ENCODE measurements at regions not wholly inside any gene's neighbourhood (a gene's known extent, or its start where the extent isn't known, plus 50 kb on each side); places are given as distances from the start of the nearest gene placed in this dataset.

DNA sequence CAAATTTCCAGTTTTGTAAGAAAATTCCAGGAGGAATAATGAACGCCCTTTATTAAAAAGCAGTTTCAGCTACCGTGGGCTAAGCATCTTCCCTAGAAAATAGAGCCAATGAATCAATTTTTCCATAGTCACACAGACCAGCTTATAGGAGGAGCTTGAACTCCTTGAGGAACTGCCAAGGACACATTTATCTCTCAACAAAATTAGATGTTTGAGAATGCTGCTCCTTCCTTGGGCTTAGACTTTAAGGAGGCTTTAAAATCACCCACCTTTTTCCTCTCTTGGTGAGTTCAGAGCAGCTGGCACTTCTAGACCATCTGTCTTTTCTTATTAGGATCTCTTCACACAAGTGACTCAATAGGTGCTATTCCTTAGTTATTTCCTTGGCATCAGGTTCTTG, 588.0 kb downstream of the SQOR start:
- no peak overlapping the region for H3K4me3 ChIP-seq (ENCODE audit: low read length)
- no peak for DNase-seq (ENCODE audit: low read depth)
- TF ChIP-seq, protein P1, sequence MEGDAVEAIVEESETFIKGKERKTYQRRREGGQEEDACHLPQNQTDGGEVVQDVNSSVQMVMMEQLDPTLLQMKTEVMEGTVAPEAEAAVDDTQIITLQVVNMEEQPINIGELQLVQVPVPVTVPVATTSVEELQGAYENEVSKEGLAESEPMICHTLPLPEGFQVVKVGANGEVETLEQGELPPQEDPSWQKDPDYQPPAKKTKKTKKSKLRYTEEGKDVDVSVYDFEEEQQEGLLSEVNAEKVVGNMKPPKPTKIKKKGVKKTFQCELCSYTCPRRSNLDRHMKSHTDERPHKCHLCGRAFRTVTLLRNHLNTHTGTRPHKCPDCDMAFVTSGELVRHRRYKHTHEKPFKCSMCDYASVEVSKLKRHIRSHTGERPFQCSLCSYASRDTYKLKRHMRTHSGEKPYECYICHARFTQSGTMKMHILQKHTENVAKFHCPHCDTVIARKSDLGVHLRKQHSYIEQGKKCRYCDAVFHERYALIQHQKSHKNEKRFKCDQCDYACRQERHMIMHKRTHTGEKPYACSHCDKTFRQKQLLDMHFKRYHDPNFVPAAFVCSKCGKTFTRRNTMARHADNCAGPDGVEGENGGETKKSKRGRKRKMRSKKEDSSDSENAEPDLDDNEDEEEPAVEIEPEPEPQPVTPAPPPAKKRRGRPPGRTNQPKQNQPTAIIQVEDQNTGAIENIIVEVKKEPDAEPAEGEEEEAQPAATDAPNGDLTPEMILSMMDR (conservative IDR thresholded peaks at IDR 0.05; ENCODE audit: low read length) = no peak

DNA sequence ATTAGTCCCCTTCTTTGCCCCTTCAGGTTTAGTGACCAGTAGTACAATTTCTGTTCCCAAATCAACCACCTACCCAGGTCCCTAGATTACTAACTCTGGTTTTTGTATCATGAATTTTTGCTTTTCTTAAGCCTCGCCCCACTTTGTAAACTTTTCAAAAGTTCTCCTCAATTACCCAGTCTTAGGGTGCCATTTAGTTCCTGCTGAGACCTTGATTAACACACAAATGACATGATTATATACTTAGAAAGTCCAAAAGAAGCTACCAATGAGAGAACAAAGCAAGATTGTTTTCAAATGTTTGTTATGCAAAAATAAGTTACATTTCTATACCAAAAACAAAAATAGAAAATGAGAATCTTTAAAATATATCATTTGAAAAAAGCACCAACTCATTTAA, 594.4 kb downstream of the SQOR start:
- DNase-seq (ENCODE audit: low read depth) = no peak
- TF ChIP-seq, protein P1 (conservative IDR thresholded peaks at IDR 0.05; ENCODE audit: low read length) = no peak
- H3K4me3 ChIP-seq (ENCODE audit: low read length) = no peak overlapping the region

DNA sequence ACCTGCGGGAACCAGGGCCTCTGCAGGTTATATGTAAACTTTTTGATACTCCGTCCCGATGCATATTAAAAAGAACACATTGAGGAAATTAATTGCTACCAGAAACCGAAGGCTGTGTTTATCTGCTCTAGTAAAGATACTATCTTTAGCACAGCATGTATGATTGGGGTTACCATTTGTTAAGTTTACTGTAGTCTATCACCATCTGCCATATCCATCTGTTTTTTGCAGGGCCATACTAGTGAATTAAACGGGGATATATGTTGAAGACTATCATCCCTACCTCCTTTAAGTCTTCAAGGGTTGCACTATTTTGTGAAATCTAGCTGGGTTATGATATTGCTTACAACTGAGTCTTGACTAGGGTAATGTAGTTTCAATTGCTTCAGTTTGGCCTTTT, 597.0 kb downstream of the SQOR start:
- TF ChIP-seq, protein P1 (conservative IDR thresholded peaks at IDR 0.05; ENCODE audit: low read length) = no peak
- DNase-seq (ENCODE audit: low read depth) = no peak
- H3K4me3 ChIP-seq (ENCODE audit: low read length) = no peak overlapping the region

- TF ChIP-seq, protein P1 (conservative IDR thresholded peaks at IDR 0.05; ENCODE audit: low read length) = no peak
- no peak for DNase-seq (ENCODE audit: low read depth)
- H3K4me3 ChIP-seq (ENCODE audit: low read length) = no peak overlapping the region
Observed at GRCh38 chr15:46232471-46232870, 597.6 kb downstream of the SQOR start.

DNA sequence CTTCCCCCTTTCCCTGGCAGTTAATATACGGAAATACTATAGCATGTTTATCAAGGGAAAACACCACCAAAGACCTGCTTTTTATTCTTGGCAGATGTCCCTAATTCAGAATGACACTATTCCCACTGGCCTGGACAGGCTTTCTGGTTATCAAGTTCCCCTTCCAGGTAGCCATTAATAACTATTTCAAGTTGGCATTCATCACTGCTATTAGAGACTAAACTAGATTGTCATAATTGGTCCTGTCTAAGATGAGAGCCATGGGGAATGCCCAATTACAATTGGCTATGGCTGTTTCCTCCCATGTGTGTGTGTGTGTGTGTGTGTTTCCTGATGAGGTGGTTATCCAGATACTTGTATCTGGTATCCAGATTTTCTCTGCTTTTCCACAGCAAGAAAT, 608.1 kb downstream of the SQOR start:
- TF ChIP-seq, protein P1 (conservative IDR thresholded peaks at IDR 0.05; ENCODE audit: low read length) = no peak
- no peak for DNase-seq (ENCODE audit: low read depth)
- no peak overlapping the region for H3K4me3 ChIP-seq (ENCODE audit: low read length)

- H3K4me3 ChIP-seq (ENCODE audit: low read length) = no peak overlapping the region
- no peak for DNase-seq (ENCODE audit: low read depth)
Observed at GRCh38 chr15:46251903-46252302, 617.1 kb downstream of the SQOR start.

DNA sequence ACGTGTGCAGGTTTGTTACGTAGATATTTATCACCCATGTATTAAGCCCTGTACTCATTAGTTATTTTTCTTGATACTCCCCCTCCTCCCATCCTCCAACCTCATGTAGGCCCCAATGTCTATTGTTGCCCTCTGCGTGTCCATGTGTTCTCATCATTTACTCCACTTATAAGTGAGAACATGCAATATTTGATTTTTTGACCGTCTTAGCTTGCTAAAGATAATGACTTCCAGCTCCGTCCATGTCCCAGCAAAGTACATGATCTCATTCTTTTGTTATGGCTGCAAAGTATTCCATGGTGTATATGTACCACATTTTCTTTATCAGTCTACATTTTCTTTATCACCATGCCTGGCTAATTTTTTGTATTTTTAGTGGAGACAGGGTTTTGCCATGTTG, 623.2 kb downstream of the SQOR start:
- H3K4me3 ChIP-seq (ENCODE audit: low read length) = no peak overlapping the region
- no peak for DNase-seq (ENCODE audit: low read depth)
- TF ChIP-seq, protein P1 (conservative IDR thresholded peaks at IDR 0.05; ENCODE audit: low read length) = no peak

More at GRCh38 chr15:46251903-46252302, 617.1 kb downstream of the SQOR start:
- TF ChIP-seq, protein P1 (conservative IDR thresholded peaks at IDR 0.05; ENCODE audit: low read length) = no peak
